ENCODE measurements at regions not wholly inside any gene's neighbourhood (a gene's known extent, or its start where the extent isn't known, plus 50 kb on each side); places are given as distances from the start of the nearest gene placed in this dataset.
A peak's percentile ranks its signal among the peaks of the same experiment; 100 is the strongest.
"Not testable (repeated sequence)": the region's sequence is repeated elsewhere in the genome, so short reads cannot be mapped to it uniquely, and the experiment has no call there.

- DNase-seq: not testable (repeated sequence)
Observed at GRCh38 chr7:66459783-66460413, 168.8 kb upstream of the KCTD7 start.

GRCh38 chr7:66460921-66461361 is 167.7 kb upstream of the KCTD7 start:
- no peak for DNase-seq

- DNase-seq: not testable (repeated sequence)
Observed at GRCh38 chr7:66461397-66461796, 167.3 kb upstream of the KCTD7 start.

DNA sequence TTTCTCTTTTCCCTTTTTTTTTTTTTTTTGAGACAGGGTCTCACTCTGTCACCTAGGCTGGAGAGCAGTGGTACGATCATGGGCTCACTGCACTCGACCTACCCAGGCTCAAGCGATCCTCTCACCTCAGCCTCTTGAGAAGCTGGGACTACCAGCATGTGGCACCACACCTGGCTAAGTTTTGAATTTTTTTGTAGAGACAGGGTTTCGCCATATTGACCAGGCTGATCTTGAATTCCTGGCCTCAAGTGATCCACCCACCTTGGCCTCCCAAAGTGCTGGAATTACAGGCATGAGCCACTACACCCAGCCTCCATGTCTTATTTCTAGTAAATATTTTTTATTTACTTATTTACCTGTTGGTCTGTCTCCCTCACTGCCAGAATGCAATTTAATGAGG is 165.8 kb upstream of the KCTD7 start:
- not testable (repeated sequence) for DNase-seq

DNA sequence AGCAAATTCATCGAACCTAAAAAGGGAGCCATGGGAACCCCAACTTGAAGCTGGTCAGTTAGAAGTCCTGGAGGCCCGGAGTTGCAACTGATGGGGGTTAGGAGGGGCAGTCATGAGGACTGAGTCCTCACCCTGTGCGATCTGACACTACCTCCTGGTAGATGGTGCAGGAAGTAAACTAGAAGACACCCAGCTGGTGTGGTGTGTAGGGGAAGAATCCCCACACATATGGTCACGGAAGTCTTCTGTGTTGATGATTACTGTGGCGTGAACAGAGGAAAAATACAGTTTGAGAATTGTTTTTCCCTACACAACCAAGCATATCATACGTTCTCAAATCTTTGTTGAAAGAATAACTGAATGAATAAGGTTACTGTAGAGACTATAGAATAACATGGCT is 164.6 kb upstream of the KCTD7 start:
- DNase-seq: no peak

DNA sequence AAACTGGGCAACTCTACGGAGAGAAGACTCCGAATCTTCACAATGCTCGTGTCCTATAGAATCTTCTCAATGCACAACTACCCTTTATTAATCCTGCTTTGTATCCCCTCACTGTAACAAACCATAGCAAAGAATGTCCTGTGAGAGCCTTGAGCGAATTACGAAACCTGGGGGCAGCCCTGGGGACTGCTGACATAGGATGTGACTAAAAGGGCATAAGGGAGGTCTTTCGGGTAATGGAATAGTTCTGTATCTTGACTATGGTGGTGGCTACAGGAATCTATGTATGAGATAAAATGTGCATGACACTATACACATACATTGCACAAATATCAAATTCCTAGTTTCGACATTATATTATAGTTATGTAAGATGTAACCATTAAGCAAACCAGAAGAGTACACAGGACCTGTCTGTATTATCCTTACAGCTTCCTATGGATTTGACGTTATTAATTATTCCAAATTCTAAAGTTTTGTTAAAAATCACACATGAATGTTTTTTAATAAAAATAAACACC is 162.5 kb upstream of the KCTD7 start:
- no peak for DNase-seq

DNA sequence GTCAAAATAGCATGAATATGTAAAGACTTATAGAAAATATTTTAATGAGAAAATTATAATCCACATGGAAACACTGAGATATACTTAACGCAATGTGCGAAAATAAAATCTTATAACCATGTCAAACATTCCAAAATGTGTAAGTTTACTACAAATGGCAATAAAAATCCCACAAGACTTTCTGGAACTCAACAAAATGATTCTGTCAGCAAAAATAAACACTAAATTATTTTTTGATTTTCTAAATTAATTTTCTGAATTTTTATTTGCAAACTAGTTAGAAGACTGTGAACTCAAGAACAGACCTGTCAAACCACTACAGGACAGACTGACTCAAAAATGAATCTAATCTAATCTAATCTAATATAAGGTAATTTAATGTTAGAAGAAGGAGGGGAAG is 160.8 kb upstream of the KCTD7 start:
- DNase-seq: no peak

- DNase-seq: not testable (repeated sequence)
Observed at GRCh38 chr7:66473064-66473463, 155.6 kb upstream of the KCTD7 start.

DNA sequence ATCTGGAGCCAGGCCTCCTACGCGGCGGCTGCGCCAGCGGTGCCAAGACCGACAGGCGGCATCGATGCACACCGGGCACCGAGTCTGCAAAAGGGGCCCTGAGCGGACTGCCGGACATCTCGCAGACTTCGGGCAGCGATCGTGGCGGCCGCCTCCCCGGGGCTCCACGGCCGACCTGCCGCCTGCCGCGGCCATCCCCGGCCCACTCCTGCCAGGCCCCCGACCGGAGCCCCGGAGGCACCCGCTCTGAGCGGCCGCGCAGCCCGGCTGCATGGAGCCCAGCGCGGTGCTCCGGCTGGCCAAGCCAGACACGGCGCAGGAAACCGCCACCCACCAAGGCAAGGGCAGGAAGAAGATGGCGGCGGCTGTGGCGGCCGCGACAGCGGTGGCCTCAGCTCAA is 154.2 kb upstream of the KCTD7 start:
- DNase-seq: no peak

DNA sequence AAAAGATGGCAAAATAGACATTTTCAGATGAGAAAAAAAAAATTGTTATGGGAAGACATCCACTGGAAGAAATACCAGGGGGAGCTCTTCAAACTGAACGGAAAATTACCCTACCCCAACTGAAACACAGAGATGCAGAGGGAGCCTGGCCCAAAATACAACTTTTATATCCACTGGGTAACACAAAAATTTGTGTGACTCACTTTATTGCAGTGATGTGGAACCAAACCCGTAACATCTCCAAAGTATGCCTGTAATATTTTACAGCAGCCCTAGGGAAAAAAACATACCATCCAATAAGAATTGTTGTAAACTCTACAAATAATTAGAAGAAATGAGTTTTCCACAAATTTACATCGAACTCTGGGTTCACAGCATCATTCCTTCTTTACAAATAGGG is 152.6 kb upstream of the KCTD7 start:
- not testable (repeated sequence) for DNase-seq

DNA sequence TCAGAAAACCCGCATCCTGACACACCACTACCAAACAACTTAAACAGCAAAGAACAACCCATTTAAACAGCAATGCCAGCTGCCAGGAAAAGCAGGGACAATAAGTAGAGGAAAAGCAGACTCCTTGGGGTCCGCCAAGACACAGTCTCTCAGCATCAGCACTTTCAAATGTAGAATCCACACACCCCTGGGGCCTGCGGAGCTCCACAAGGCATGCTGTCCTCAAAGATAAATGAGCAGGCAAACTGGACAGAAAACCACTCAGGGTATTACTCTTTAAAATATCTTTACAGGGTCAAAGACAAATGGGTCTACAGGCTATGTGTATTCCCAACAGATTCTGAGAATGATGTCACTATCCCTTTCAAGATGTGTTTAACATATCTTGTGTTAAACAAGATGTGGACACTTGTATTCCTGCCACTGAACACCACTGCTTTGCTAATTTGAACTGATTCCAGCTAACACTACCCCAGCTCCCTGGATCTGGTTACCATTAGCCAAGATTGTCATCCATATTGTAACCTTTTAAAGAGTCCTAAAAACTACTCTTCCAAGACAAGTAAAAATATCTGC is 150.8 kb upstream of the KCTD7 start:
- DNase-seq: not testable (repeated sequence)

GRCh38 chr7:66481229-66481628 is 147.5 kb upstream of the KCTD7 start:
- not testable (repeated sequence) for DNase-seq

GRCh38 chr7:66489065-66489464 is 139.6 kb upstream of the KCTD7 start:
- not testable (repeated sequence) for DNase-seq

GRCh38 chr7:66489741-66490140 is 138.9 kb upstream of the KCTD7 start:
- DNase-seq: not testable (repeated sequence)

GRCh38 chr7:66490979-66491378 is 137.7 kb upstream of the KCTD7 start:
- not testable (repeated sequence) for DNase-seq

- DNase-seq: not testable (repeated sequence)
Observed at GRCh38 chr7:66492405-66492804, 136.3 kb upstream of the KCTD7 start.

GRCh38 chr7:66493235-66494205 is 135.2 kb upstream of the KCTD7 start:
- peak; percentile 95 for DNase-seq

DNA sequence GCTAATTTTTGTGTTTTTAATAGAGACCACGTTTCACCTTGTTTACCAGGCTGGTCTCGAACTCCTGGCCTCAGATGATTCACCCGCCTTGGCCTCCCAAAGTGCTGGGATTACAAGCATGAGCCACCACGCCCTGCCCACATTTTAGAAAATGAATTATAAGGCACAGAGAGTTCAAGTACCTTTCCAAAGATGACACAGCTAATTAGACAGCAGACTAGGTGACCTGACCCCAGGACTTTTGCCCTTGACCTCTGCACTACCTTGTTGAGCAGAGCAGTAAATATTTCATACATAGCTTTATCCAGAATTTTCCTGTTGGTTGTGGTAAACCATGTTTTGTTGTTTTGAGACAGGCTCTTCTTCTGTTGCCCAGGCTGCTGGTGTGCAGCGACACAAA is 131.3 kb upstream of the KCTD7 start:
- DNase-seq: no peak

- DNase-seq: no peak
Observed at GRCh38 chr7:66500087-66500486, 128.6 kb upstream of the KCTD7 start.

GRCh38 chr7:66502230-66503035 is 126.2 kb upstream of the KCTD7 start:
- no peak for DNase-seq

DNA sequence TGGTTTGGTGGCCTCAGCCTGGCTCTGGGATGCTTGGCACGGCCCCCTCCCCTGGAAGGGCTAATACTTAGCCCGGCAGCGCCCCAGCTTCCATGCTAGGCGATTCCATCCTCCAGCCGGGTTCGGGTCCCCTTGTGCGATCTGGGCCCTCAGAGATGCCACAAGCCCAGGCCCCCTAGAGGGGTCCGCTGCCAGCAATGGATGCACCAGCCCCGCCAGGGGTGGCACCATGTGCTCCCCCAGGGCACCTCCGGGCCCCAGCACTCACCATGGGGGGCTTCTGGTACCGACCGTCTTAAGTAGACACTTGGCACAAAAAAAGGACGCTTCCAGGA is 125.7 kb upstream of the KCTD7 start:
- no peak for DNase-seq

DNA sequence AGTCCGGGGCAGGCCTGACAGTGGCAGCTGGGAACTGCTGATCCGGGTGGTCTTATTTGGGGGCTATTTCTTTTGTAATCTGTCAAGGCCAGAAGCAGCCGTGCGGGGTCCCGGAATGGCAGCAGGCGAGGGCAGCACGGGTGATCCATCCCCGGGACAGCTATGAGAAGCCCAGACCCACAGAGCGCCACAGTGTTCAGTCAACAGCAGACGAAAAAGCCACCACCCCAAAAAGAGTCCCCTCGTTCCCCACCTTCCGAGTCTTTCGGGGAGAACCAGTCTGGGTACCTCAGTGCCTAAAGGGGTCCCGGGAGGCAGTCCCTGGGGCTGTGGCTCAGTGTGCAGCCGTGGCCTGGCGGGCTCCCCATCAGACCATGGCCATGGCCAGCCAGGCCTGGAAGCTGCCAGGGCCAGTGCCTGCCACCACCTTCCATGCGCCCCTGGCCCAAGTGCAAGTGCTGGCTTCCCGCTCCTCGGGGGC is 125.1 kb upstream of the KCTD7 start:
- no peak for DNase-seq

DNA sequence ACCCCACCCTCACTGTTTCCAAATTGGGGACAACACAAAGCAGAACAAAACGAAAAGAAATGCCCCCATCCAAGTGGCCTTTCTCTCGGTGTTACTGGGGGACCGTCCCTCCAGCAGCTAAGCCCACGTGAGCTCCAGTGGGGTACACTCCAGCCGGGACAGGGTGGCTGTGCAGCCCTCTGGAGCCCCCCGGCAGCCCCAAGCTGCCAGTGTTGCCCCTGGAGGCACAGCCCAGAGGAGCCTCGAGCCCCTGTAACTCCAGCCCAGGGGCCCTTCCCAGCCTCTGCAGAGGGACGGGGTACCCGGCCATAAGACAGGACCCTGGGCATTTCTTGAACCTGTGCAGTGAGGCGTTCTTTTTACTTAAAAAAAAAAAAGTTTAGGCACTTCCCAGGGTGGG is 124.5 kb upstream of the KCTD7 start:
- no peak for DNase-seq

All from activated CD8-positive, alpha-beta memory T cell treated with anti-CD3 and anti-CD28 coated beads, Interleukin-2, amount 50 U/mL, for 4 hours (primary cell).